Ascending aorta (tissue), 2 donors: ENCODE measurements at regions not wholly inside any gene's neighbourhood (a gene's known extent, or its start where the extent isn't known, plus 50 kb on each side); places are given as distances from the start of the nearest gene placed in this dataset.

Experiments used
- DNase-seq, 2 donors: peaks; one replicate each; pipeline ENCODE4 v3.0.0-alpha.2; 2019; ENCODE audit warnings: low spot score in 2 of 2
- H3K27ac ChIP-seq, 2 donors: fragments of 200-600 bp; sonication (generic); one replicate each; pipeline ENCODE4 v1.5.1; 2016 to 2017; ENCODE audit warnings: mild to moderate bottlenecking in 1 of 2
- H3K27me3 ChIP-seq: fragments of 200-600 bp; sonication (generic); one replicate; pipeline ENCODE4 v1.5.1; 2017
- H3K36me3 ChIP-seq, 2 donors: fragments of 200-600 bp; sonication (generic); one replicate each; pipeline ENCODE4 v1.5.1; 2016
- H3K4me1 ChIP-seq, 2 donors: fragments of 200-600 bp; sonication (generic); one replicate each; pipeline ENCODE4 v1.5.1; 2016 to 2017; ENCODE audit warnings: mild to moderate bottlenecking in 1 of 2
- H3K4me3 ChIP-seq, 2 donors: fragments of 200-600 bp; sonication (generic); one replicate each; pipeline ENCODE4 v1.5.1; 2016 to 2017; ENCODE audit warnings: mild to moderate bottlenecking in 1 of 2
- H3K9me3 ChIP-seq, 2 donors: fragments of 200-600 bp; sonication (generic); one replicate each; pipeline ENCODE4 v1.5.1; 2016
- intact Hi-C: fragments of 100-400 bp; cut with DNase I; formaldehyde crosslinking; loops from one replicate; pipeline ENCODE4 v1.15.1; 2023
- TF ChIP-seq, protein P1 (sequence below), 3 experiments: fragments of 200-600 bp in 2 of 3; fragments of 450-650 bp in 1 of 3; sonication (generic) in 2 of 3; IDR thresholded peaks; one replicate each; pipeline ENCODE4 v1.5.1; 2016 to 2019; ENCODE audit warnings: antibody characterized with exemption in 3 of 3, mild to moderate bottlenecking in 1 of 3, moderate library complexity in 1 of 3

DNA sequence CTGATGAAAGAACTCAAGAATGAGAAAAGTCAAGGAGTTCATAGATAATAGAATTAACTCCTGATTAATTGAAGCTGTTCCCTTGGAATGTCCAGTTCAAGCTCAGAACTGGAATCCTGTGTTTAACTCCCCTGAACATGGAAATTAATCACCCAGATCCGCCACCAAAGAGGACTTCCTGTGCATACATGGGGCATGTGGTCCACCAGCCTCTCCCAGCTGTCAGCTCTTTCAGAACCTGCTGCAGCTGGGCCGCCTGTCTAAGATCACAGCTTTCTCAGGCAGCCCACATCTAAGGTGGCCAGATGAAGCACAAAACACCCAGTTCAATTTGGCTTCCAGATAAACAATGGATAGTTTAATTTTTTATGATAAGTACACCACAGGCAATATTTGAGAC is 203.7 kb upstream of the COX10 start:
- Histone ChIP-seq H3K36me3 (no peaks in the 10 kb centered on the region), H3K27me3 (no peaks in the 10 kb centered on the region), H3K4me3 (no peak overlapping the region), H3K9me3 (no peaks in the 10 kb centered on the region), H3K27ac (no peak overlapping the region), H3K4me1 (no peaks in the 10 kb centered on the region)
- intact Hi-C loops, result no loop called here
- TF ChIP-seq, protein P1, sequence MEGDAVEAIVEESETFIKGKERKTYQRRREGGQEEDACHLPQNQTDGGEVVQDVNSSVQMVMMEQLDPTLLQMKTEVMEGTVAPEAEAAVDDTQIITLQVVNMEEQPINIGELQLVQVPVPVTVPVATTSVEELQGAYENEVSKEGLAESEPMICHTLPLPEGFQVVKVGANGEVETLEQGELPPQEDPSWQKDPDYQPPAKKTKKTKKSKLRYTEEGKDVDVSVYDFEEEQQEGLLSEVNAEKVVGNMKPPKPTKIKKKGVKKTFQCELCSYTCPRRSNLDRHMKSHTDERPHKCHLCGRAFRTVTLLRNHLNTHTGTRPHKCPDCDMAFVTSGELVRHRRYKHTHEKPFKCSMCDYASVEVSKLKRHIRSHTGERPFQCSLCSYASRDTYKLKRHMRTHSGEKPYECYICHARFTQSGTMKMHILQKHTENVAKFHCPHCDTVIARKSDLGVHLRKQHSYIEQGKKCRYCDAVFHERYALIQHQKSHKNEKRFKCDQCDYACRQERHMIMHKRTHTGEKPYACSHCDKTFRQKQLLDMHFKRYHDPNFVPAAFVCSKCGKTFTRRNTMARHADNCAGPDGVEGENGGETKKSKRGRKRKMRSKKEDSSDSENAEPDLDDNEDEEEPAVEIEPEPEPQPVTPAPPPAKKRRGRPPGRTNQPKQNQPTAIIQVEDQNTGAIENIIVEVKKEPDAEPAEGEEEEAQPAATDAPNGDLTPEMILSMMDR (IDR thresholded peaks at IDR 0.05), result no peak
- DNase-seq, result no peak

DNA sequence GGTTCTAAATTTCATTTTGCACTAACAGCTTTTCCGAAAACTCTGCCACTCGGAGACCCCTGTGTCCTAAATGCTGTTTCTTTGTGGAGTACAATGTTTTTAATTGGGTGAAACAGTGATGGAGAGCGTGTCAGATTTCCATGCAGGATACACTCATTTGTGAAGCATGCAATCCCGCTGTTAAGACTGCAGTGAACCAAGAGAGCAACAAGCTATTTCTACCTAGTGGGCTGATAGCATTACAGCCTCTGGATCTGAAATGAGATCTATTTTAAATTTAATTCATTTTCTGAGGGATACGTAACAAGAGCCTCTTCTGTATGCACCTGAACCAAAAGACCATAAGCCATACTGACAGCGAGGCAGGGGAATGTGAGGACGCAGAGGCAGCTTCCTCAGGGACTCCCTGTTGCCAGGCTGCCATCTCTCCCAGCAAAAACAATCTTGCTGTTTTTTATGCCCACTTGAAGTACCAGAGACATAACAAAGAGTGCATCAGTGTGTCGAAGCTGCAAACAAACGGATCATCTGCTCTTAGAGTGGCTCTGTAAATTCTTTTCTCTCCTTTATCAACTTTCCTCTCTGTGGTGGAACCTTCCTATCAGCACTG is 199.9 kb upstream of the COX10 start:
- no peaks in the 10 kb centered on the region for H3K9me3 ChIP-seq
- no peaks in the 10 kb centered on the region for H3K4me1 ChIP-seq
- DNase-seq, result no peak
- no peak overlapping the region for H3K27ac ChIP-seq
- TF ChIP-seq, protein P1 (IDR thresholded peaks at IDR 0.05), result no peak
- no peak overlapping the region for H3K4me3 ChIP-seq
- no peaks in the 10 kb centered on the region for H3K27me3 ChIP-seq
- no peaks in the 10 kb centered on the region for H3K36me3 ChIP-seq
- intact Hi-C loops, result no loop called here

DNA sequence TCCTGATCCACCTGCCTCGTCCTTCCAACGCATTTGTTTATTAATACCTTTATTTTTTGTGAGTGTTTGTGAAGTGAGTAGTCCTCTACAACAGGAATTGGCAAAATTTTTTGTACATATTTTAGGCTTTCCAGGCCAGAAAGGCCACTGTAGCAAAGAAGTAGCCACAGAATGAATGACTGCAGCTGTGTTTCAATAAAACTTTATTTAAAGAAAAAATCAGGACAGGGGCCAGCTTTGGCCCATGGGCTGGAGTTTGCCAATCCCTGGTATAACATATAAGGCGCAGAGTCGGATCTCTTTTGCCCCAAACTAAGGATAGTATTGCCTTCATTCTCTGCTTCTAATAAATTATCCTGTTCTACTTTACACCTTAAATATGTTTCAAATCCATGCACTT is 198.0 kb upstream of the COX10 start:
- DNase-seq, result no peak
- Histone ChIP-seq H3K27me3 (no peaks in the 10 kb centered on the region), H3K36me3 (no peaks in the 10 kb centered on the region), H3K9me3 (no peaks in the 10 kb centered on the region), H3K4me3 (no peak overlapping the region), H3K4me1 (no peaks in the 10 kb centered on the region), H3K27ac (no peak overlapping the region)
- intact Hi-C loops, result no loop called here
- TF ChIP-seq, protein P1 (IDR thresholded peaks at IDR 0.05), result no peak

DNA sequence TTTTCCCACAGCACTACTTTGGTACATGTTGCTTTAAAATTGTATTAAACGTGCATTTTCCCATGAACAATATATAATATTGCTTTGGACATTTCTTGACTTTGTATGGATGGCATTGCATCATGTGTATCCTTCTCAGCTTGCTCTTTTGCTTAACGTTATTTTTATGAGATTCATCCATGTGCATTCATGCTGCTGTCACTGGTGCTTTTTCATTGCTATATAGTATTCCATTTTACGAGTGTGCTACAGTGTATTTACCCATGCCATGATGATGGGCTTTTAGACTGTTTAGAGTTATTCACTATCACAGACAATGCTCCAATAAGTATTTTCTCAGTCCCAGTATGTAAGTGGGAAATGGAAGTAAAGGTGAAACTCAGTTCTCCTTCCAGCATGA is 195.2 kb upstream of the COX10 start:
- no peaks in the 10 kb centered on the region for H3K4me1 ChIP-seq
- intact Hi-C loops, result no loop called here
- no peak overlapping the region for H3K27ac ChIP-seq
- H3K27me3 ChIP-seq, result no peaks in the 10 kb centered on the region
- TF ChIP-seq, protein P1 (IDR thresholded peaks at IDR 0.05), result no peak
- no peak for DNase-seq
- H3K9me3 ChIP-seq, result no peaks in the 10 kb centered on the region
- no peak overlapping the region for H3K4me3 ChIP-seq
- no peaks in the 10 kb centered on the region for H3K36me3 ChIP-seq

DNA sequence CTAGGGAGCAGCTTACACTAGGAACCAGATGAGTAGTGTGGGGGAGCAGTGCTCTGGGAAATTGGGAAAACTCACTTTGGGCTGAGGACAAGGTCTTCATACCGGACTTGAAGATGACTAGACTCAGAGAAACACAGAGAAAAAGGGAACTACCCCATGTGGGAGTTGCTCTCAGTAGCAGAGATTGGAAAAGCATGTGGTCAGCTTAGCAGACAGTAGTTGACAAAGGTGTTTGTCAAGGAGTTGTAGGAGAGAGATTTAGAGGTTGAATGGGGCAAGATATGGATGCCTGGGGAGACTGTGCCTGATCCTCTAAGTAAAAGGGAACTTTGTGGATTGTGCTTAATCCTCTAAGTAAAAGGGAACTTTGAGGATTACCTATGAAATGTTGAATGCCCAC is 194.5 kb upstream of the COX10 start:
- Histone ChIP-seq H3K4me1 (no peaks in the 10 kb centered on the region), H3K27me3 (no peaks in the 10 kb centered on the region), H3K36me3 (no peaks in the 10 kb centered on the region), H3K27ac (no peak overlapping the region), H3K4me3 (no peak overlapping the region), H3K9me3 (no peaks in the 10 kb centered on the region)
- TF ChIP-seq, protein P1 (IDR thresholded peaks at IDR 0.05), result no peak
- intact Hi-C loops, result no loop called here
- DNase-seq, result no peak

DNA sequence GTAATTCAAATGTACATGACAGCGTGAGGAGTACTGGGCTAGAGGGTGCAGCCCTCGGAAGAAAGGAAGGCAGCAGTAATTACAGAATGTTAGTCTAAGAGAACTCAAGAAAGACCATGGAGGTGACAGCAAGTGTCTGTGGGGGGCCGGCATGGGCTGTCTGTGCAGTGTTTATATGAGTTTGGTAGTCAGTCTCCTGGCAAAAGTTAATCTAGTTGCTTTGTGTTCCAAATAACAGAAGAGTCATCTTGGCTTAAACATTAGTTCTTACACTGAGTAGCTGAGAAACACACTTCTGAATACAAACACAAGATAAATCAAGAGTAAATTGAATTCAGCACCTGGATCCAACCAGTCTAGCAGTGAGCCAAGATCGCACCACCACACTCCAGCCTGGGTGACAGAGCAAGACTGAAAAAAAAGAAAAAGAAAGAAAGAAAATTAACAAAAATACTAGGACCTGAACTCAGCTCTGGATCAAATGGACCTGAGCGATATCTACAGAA is 189.3 kb upstream of the COX10 start:
- H3K4me1 ChIP-seq, result no peaks in the 10 kb centered on the region
- TF ChIP-seq, protein P1 (IDR thresholded peaks at IDR 0.05), result no peak
- intact Hi-C loops, result no loop called here
- peaks cover 0 to 10% of the 10 kb centered on the region in 2 donors for H3K9me3 ChIP-seq
- H3K27me3 ChIP-seq, result no peaks in the 10 kb centered on the region
- H3K27ac ChIP-seq, result no peak overlapping the region
- no peak overlapping the region for H3K4me3 ChIP-seq
- DNase-seq, result no peak
- no peaks in the 10 kb centered on the region for H3K36me3 ChIP-seq
